Panc1 (cell line): ENCODE measurements at regions not wholly inside any gene's neighbourhood (a gene's known extent, or its start where the extent isn't known, plus 50 kb on each side); places are given as distances from the start of the nearest gene placed in this dataset.

Experiments used
- ATAC-seq: fragments of 200-7000 bp; cut with Tn5 transposase; 2 replicates; pipeline ENCODE4 v1.9.1; 2020; ENCODE audit warnings: mild to moderate bottlenecking, moderate library complexity
- BruUV-seq: library from RNA; stranded (reverse); fragments of 400-500 nt; replicated peaks from 2 replicates; lab custom pipeline; 2021; lab: Mats Ljungman, UMichigan
- CTCF ChIA-PET: fragments of 300-600 bp; sonication (Branson Sonifier 250); formaldehyde crosslinking; loops from one replicate; lab custom pipeline; 2022; ENCODE audit warnings: antibody characterized with exemption; lab: Charles Lee
- POLR2A ChIA-PET: fragments of 300-600 bp; sonication (Branson Sonifier 250); formaldehyde crosslinking; loops from one replicate; lab custom pipeline; 2022; ENCODE audit warnings: antibody characterized with exemption; lab: Charles Lee
- DNase-seq: peaks from one replicate; pipeline ENCODE4 v3.0.0-alpha.2; 2010; ENCODE audit warnings: low read depth, low spot score
- H3K27ac ChIP-seq: 2 replicates; pipeline ENCODE4 v1.5.1; 2011; ENCODE audit warnings: mild to moderate bottlenecking, low read length, inconsistent platforms
- H3K27me3 ChIP-seq: fragments of 200-500 bp; sonication (Bioruptor generic); 2 replicates; pipeline ENCODE4 v1.6.0; 2014; ENCODE audit warnings: low read length, inconsistent platforms; ENCODE audit not compliant: control insufficient read depth, insufficient read depth
- H3K36me3 ChIP-seq: fragments of 200-500 bp; sonication (Bioruptor generic); 2 replicates; pipeline ENCODE4 v1.5.1; 2014; ENCODE audit warnings: inconsistent platforms, mild to moderate bottlenecking, low read length, moderate library complexity; ENCODE audit not compliant: control insufficient read depth, insufficient read depth
- H3K4me1 ChIP-seq: 2 replicates; pipeline ENCODE4 v1.5.1; 2011; ENCODE audit warnings: inconsistent platforms, mild to moderate bottlenecking, low read length, moderate library complexity; ENCODE audit not compliant: control insufficient read depth, insufficient read depth
- H3K4me3 ChIP-seq, 2 experiments: 2 replicates each; pipeline ENCODE4 v1.5.1; 2011 to 2012; ENCODE audit warnings: low read depth in 2 of 2, low read length in 2 of 2, mild to moderate bottlenecking in 2 of 2, inconsistent platforms in 1 of 2, moderate library complexity in 1 of 2
- H3K9me3 ChIP-seq: fragments of 200-500 bp; sonication (Bioruptor generic); 2 replicates; pipeline ENCODE4 v1.5.1; 2014; ENCODE audit warnings: low read depth, mild to moderate bottlenecking, inconsistent platforms, low read length, moderate library complexity; ENCODE audit not compliant: control insufficient read depth, insufficient read depth
- POLR2AphosphoS5 ChIP-seq: IDR thresholded peaks from 2 replicates; pipeline ENCODE4 v1.6.1; 2012; ENCODE audit warnings: mild to moderate bottlenecking, low read depth, low read length, moderate library complexity
- SIN3A ChIP-seq: IDR thresholded peaks from 2 replicates; pipeline ENCODE4 v1.6.1; 2012; ENCODE audit warnings: low read depth, mild to moderate bottlenecking, low read length, moderate library complexity, borderline replicate concordance; ENCODE audit not compliant: insufficient read depth
- TCF7L2 ChIP-seq: IDR thresholded peaks from 2 replicates; pipeline ENCODE4 v1.6.1; 2011; ENCODE audit warnings: mild to moderate bottlenecking, low read depth, low read length, inconsistent platforms
- in situ Hi-C: cut with HindIII; loops from 2 replicates; pipeline ENCODE4 v1.10.0; 2016; ENCODE audit warnings: low sequenced_read_pairs, low pct_unique_long_range_greater_than_20kb
- intact Hi-C: fragments of 100-400 bp; cut with micrococcal nuclease; formaldehyde crosslinking; loops from one replicate; pipeline ENCODE4 v1.10.0; 2022; ENCODE audit not compliant: unreplicated experiment
- TF ChIP-seq, protein P1 (sequence below), 2 experiments: IDR thresholded peaks; 2 replicates each; pipeline ENCODE4 v1.6.1; 2011 to 2012; ENCODE audit warnings: low read depth in 2 of 2, control low read depth in 1 of 2, low read length in 1 of 2, mild to moderate bottlenecking in 1 of 2, moderate library complexity in 1 of 2; ENCODE audit not compliant: insufficient read depth in 1 of 2
- TF ChIP-seq, protein P2 (sequence below): fragments of 450-650 bp; IDR thresholded peaks from 2 replicates; pipeline ENCODE4 v1.5.1; 2017; ENCODE audit warnings: mild to moderate bottlenecking

DNA sequence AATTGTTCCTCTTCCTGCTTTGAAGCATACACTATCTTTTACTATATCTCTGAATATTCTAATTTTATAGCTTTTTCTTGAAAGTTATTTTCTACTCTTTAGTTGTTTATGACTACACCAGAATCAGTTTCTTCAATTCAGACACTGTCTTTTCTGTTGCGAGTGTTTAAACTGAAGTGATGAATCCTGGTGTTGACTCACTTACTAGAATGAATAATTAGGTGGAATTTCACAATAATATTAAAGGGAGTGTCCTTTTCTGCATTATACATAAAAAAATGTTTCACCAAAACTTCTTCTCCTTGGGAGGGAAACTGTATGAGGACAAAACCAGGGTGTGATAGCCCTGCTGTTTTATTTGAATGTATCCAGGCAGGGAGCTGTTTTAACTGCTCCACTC, 1383.1 kb downstream of the C4orf33 start:
- POLR2A ChIA-PET = no interaction called here
- DNase-seq = no peak
- no TSS peak for BruUV-seq
- TF ChIP-seq SIN3A (no peak), TCF7L2 (no peak), POLR2AphosphoS5 (no peak)
- TF ChIP-seq, protein P1, sequence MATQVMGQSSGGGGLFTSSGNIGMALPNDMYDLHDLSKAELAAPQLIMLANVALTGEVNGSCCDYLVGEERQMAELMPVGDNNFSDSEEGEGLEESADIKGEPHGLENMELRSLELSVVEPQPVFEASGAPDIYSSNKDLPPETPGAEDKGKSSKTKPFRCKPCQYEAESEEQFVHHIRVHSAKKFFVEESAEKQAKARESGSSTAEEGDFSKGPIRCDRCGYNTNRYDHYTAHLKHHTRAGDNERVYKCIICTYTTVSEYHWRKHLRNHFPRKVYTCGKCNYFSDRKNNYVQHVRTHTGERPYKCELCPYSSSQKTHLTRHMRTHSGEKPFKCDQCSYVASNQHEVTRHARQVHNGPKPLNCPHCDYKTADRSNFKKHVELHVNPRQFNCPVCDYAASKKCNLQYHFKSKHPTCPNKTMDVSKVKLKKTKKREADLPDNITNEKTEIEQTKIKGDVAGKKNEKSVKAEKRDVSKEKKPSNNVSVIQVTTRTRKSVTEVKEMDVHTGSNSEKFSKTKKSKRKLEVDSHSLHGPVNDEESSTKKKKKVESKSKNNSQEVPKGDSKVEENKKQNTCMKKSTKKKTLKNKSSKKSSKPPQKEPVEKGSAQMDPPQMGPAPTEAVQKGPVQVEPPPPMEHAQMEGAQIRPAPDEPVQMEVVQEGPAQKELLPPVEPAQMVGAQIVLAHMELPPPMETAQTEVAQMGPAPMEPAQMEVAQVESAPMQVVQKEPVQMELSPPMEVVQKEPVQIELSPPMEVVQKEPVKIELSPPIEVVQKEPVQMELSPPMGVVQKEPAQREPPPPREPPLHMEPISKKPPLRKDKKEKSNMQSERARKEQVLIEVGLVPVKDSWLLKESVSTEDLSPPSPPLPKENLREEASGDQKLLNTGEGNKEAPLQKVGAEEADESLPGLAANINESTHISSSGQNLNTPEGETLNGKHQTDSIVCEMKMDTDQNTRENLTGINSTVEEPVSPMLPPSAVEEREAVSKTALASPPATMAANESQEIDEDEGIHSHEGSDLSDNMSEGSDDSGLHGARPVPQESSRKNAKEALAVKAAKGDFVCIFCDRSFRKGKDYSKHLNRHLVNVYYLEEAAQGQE (IDR thresholded peaks at IDR 0.05; ENCODE audit: insufficient read depth in 1 of 2, low read depth in 2 of 2, low read length in 1 of 2) = no peak
- TF ChIP-seq, protein P2, sequence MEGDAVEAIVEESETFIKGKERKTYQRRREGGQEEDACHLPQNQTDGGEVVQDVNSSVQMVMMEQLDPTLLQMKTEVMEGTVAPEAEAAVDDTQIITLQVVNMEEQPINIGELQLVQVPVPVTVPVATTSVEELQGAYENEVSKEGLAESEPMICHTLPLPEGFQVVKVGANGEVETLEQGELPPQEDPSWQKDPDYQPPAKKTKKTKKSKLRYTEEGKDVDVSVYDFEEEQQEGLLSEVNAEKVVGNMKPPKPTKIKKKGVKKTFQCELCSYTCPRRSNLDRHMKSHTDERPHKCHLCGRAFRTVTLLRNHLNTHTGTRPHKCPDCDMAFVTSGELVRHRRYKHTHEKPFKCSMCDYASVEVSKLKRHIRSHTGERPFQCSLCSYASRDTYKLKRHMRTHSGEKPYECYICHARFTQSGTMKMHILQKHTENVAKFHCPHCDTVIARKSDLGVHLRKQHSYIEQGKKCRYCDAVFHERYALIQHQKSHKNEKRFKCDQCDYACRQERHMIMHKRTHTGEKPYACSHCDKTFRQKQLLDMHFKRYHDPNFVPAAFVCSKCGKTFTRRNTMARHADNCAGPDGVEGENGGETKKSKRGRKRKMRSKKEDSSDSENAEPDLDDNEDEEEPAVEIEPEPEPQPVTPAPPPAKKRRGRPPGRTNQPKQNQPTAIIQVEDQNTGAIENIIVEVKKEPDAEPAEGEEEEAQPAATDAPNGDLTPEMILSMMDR = no peak
- CTCF ChIA-PET = no interaction called here
- H3K9me3 ChIP-seq = no peaks in the 10 kb centered on the region
- intact Hi-C loops = no loop called here
- no peak overlapping the region for H3K27ac ChIP-seq
- no peak for ATAC-seq
- no peaks in the 10 kb centered on the region for H3K4me1 ChIP-seq
- H3K27me3 ChIP-seq = no peaks in the 10 kb centered on the region
- H3K4me3 ChIP-seq = no peak overlapping the region
- in situ Hi-C loops = no loop called here
- H3K36me3 ChIP-seq = no peaks in the 10 kb centered on the region

DNA sequence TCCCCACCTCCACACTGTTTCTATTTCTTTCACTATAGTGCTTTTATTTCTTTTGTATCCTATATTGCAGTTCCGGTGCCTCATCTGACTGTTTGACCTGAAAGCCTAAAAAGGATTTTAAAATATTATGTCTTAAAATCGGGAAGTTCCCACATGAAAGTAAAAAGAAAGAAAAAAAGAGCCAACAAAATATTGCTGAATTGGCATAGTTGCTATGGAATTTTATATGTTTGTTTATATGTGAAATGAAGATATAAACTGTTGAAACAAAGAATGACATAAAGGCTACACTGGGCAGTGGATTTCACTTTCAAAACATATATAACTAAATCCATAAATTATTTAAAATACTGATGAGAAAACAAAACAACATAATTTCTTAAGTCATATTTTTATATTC, 1383.7 kb downstream of the C4orf33 start:
- no peak for ATAC-seq

More for the DNA sequence above, 1383.7 kb downstream of the C4orf33 start:
- ChIA-PET CTCF (no interaction called here), POLR2A (no interaction called here)
- no peak overlapping the region for H3K27ac ChIP-seq
- intact Hi-C loops = no loop called here
- no peaks in the 10 kb centered on the region for H3K9me3 ChIP-seq
- DNase-seq = no peak
- no peaks in the 10 kb centered on the region for H3K27me3 ChIP-seq
- in situ Hi-C loops = no loop called here
- H3K4me3 ChIP-seq = no peak overlapping the region
- no peaks in the 10 kb centered on the region for H3K4me1 ChIP-seq
- no peaks in the 10 kb centered on the region for H3K36me3 ChIP-seq
- TF ChIP-seq SIN3A = no peak
- TF ChIP-seq, protein P1 (IDR thresholded peaks at IDR 0.05; ENCODE audit: insufficient read depth in 1 of 2, low read depth in 2 of 2, low read length in 1 of 2) = no peak
- TF ChIP-seq TCF7L2 = no peak
- TF ChIP-seq POLR2AphosphoS5 = no peak
- TF ChIP-seq, protein P2 = no peak
- BruUV-seq = no TSS peak
